GM19455 (cell line): ENCODE measurements at regions not wholly inside any gene's neighbourhood (a gene's known extent, or its start where the extent isn't known, plus 50 kb on each side); places are given as distances from the start of the nearest gene placed in this dataset.
"Not testable (repeated sequence)": the region's sequence is repeated elsewhere in the genome, so short reads cannot be mapped to it uniquely, and the experiment has no call there.

Source experiments
- ATAC-seq: cut with Tn5 transposase; IDR thresholded peaks from one replicate; pipeline ENCODE4 v1.9.1; 2021; ENCODE audit not compliant: unreplicated experiment

DNA sequence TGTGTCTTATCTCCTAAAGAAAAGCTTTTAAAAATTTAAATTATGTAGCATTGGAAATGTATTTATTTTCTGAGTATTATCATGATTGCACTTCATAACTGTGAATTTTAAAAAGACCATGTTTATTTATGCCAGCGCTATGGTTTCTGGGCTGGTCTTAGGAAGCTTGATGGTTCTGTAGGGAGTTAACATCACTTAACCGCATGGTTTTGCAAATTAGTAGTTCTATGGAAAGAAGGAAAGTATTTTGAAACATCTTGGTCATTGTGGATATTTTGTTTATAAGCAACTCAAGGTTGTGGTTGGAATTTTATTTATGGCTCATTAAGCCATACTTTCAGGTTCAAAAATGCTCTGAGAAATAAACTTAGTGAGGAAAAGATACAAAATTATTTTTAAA lies 549.4 kb downstream of the STK39 start:
- ATAC-seq = no peak

DNA sequence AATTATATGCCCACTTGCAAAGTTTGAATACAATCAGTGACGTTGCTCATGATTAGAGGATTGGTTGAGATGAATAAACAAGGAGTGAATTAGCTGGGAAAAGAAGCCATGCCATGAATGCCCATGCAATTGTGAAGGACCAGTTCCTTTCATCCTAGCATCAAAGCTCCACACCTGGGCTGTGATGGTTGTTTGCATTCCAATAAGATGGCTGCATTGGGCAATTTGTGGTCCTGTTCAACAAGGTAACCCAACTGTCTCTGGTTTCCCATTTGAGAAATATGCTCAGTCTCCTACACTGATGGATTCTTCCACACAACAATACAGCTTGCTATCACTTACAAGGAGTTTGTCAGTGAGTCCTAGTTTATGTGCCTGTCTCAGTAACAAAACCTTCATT lies 550.2 kb downstream of the STK39 start:
- no peak for ATAC-seq

DNA sequence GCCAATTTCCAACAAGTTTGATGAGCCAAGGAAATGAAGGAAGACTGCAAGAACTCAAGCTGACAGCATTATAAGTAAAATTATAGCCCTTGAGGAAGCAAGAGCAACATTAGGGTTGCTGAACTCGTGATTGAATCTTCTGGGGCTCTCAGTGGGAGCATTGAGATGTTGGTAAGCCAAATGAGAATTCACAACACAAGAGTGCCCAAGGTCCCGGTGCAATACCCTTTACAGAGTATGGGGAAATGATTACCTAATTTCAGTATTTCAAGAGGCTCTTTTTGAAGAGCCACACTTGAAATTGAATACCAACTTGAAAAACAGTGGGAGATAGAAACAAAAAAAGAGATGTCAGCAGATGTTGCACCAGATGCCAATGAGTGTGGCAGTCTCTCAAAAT lies 554.5 kb downstream of the STK39 start:
- ATAC-seq = no peak

DNA sequence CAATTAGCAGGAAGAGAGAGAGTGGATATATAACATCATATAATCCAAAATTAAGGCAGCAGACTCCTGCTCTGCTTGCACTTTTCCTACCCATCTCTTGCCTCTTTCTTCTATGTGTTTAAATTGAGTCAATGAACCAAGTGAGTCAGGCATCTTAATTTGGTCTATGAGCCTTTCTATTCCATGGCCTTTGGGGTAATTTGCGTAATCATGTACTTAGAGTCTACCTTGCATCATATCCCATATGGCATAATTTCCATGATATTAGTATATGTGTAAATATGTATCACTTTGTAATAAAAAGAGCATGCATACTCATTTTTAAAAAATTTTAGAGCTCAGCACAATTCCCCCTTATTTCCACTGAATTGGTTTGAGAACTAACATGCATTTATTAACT lies 555.2 kb downstream of the STK39 start:
- ATAC-seq = no peak

DNA sequence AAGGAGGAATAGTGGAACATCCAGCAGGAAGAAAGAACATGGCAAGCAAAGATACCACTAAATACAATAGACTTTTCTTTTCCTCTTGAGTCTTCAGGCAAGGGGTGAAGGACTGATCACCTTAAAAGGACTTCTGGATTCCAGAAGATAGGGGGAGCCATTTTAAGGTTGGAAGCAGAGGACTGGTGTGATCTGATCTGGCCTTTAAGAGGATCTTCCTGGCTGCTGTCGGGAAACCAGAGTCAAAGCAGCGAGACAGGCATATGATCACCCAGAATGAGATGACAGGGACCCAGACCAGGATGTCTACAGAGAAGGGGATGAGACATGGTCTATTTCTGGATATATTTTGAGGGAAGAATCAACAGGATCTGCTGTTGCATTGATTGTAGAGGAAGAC lies 558.0 kb downstream of the STK39 start:
- ATAC-seq = no peak

DNA sequence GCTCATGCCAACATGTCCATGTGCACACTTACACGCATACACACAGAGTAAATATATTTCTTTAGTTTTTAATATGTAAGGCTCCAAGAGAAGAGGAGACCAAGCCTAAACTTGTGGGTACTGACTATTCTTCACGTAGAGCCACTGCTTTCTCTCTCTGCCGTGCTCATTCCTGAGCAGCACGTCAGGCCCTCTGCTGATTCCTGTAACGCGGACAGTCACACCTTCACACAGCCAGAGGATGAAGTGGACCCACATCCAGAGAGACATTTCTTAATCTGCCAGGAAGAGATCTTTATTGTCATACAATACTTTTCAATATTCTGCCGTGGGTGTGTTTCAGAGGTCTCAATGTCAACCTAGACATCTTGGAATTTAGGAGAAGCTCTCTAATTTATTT lies 560.7 kb downstream of the STK39 start:
- no peak for ATAC-seq

DNA sequence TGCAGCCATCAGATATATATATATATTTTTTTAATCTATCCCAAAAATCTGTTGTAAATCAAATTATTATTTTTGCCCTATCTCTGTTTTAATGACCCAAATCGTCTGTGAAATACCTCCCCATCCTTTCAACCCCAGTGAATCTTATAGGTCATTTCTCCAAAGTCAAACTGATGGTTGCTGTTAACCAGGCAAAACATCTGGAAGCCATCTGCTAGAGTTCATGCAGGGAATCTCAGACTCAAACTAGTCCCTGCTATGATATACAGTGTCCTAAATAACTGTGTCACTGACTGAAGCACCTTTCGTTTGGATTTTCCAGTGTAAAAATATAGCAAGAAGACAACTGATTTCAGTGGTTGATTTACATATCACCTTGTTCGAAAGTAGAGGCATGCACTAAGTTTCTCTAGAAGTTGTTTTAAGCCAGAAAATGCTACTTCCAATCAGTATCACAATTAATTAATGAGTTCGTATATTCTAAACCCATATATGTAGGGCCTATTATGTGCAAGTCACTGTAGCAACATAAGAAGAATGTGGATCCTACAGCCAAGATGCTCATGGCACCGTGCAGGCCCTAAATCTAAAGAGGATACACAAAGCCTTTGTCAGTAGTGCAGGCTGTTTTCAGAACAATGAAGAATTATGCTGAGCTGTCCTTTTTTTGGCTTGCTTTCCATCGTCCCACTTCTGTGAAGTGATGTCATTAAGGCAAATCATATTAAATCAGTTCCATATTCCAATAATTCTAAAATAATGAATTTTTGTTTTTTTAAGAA lies 566.0 kb downstream of the STK39 start:
- ATAC-seq = no peak

DNA sequence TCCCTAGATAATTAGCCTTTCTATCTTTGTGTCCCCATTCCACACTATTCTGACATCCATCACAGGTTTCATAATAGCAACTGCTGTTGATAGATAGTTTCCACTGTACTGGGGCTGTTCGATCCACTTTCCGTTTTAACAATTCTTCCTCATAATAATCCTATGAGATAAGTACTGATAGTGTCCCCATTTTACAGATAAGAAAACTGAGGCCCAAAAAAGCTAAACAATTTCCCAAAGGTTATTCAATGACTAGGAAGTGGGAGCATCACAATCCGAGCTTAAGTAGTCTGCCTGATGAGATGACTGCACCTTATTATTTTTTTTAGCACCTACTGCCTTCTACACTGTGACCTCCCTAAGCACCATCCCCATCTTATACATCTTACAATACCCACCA lies 569.2 kb downstream of the STK39 start:
- ATAC-seq = no peak

DNA sequence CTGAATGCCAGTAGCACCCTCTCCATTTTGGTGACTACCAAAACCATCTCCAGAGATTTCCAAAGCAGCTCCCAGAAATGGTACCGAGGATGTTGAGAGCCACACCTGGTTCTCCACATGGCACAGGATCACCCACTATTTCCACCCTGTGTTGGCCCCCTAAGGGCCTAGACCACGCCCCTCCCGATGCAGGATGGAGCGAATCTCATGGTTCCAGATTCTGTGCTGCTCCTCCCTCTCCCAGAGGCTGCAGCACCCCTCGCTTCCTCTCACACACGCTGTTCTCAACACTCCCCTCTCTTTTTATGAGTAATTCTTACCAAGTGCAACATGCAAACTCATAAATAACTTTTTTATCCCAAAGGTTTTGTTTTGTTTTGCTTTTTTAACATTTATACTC lies 571.5 kb downstream of the STK39 start:
- no peak for ATAC-seq

DNA sequence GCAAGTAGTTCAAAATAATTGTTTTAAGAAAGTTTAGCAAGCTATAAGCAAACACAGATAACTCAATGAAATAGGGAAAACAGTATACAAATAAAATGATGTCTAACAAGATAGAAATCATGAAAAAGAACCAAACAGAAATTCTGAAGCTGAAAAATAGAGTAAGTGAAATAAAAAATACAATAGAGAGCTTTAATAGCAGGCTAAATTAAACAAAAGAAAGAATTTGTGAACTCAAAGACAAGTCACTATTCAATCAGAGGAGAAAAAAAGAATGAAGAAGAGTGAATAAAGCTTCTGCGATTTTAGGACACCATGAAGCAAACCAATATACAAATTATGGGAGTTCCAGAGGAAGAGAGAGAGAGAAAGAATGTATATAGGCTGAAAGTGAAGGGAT lies 576.8 kb downstream of the STK39 start:
- no peak for ATAC-seq

DNA sequence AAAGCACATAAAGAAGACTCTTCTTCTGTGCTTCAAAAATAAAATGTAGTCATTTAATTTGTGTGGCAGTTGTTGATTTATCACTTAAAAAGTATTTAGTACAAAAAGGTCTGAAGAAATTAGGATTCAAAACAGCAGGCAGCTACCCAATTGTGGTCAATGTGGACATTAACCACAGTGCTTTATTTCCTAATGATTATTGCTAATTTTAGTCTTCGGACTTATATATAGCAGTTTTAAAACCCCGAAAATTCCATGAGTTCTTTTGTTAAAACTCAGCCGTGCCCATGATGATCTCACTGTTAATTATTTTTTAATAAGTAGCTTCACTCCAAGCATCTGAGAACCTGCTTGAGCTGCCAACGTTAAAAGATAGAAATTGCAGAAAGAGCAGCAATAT lies 594.3 kb downstream of the STK39 start:
- ATAC-seq = no peak

DNA sequence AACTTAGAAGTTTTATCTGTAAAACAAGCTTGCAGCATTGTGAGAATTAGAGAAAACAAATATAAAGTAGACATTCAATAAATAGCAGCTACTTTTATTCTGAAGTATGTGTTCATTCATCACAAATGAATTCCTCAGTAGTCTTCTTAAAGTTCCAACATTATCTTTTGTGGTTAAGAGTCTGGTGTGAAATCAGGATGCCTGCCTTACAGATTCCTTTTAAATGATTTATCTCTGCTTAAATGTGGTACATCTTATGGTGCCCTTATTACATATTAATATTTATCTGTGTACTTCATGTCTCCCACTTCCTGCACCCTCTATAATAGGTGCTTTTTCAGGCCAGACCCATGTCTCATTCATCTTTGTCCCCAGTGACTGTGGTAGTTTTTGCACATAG lies 595.0 kb downstream of the STK39 start:
- no peak for ATAC-seq

DNA sequence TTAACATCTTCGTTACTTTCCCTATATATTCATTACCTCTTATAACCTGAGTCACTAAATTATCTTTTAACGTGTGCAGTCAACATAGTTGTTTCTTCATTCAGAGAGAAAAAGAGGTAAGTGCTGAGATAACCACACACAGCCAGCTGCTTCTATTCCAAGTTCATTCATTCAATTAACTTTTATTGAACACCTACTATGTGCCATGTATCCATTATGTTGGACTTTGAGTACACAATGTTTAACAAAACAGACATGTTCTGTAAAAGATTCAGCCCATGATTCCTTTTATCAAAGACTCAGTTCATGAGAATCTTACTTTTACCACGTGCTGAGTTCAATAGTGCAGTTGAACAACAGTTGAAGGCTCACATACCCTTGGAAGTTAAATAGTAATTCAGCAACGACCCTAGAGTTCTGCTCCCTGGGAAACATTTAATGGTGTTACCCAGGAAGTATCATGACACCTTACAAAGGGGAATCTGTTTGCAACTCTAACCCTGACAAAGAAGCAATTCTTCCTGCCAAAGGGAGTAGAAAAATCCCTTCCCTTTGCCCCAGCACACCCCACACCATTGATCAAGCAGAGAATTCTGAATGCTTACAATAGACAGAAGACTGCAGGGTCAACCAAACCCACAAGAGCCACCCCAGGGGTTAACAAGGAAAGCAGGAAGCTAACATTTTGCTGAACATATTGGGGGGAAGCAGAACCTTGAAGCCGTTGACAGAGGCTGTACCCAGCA lies 595.8 kb downstream of the STK39 start:
- ATAC-seq = no peak

DNA sequence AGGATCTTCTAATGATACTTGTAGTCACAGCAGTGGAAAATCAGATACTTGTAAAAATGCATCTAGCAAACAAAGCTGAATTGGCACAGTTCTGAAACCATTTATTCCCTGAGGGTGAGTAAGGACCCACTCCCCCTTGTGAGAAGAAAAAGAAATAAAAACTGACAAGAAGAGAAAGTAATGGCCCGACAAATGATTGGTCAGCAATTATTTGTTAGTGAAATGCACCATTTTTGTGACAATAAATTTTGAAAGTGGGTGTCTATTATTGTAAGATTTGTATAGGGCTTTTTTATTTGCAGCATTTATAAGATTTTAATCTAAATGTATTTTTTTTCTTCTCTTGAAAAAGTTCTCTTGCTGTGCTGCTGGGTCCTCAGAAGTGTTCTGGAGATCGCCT lies 600.8 kb downstream of the STK39 start:
- no peak for ATAC-seq

DNA sequence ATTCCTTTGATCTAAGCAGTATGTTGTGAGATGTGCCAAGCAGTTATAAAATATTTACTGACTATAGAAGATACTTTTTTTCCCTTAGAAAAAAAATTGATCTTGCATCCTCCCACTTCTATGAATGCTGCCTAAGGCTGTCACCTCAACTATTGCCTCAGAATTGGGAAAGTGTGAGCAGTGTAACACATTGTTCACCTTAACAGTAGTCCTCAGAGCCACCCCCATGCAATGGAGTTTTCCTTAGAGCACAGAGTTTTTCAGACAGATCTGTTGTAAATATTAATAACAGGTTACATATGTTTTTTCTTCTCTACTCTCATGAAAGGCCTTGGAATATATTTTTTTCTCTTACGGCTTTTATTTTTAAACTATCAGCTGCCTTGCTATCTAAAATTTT lies 607.3 kb downstream of the STK39 start:
- no peak for ATAC-seq

DNA sequence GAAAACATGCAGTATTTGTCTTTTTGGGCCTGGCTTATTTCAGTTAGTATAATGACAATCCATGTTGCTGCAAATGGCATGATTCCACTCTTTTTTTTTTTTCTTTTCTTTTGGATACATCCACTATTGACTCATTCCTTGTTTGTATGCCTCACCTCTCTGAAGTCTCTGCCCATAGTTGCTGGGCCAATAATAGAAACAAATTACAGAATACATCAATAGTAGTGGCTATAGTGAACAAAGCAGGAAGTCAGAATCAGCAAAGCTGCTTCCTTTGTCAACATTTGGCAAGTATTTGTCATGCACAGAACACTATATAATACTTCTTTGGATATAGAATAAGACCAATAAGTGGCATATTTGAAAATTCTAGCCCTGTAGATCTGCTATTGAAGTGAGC lies 609.7 kb downstream of the STK39 start:
- no peak for ATAC-seq

DNA sequence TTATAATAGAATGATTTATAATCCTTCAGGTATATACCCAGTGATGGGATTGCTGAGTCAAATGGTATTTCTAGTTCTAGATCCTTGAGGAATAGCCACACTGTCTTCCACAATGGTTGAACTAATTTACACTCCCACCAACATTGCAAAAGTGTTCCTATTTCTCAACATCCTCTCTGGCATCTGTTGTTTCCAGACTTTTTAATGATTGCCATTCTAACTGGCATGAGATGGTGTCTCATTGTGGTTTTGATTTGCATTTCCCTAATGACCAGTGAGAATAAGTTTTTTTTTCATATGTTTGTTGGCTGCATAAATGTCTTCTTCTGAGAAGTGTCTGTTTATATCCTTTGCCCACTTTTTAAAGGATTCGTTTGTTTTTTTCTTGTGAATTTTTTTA lies 615.1 kb downstream of the STK39 start:
- ATAC-seq = not testable (repeated sequence)

DNA sequence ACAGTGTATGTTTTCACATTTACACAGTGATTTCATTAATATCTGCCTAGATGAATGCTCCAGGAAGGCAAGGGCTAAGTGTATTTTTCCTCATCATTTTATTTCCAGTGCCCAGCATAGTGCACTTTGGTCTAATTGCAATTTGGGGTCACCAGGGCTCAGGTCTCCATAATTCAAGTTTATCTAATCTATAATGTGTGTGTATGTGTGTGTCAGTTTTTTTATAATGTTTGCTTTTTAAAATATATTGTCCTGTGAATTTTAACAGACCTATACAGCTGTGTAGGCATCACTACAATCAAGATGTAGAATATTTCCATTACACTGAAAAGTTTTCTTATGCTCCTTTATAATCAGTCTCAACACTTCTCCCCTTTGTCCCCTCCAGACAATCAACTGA lies 620.4 kb downstream of the STK39 start:
- no peak for ATAC-seq

DNA sequence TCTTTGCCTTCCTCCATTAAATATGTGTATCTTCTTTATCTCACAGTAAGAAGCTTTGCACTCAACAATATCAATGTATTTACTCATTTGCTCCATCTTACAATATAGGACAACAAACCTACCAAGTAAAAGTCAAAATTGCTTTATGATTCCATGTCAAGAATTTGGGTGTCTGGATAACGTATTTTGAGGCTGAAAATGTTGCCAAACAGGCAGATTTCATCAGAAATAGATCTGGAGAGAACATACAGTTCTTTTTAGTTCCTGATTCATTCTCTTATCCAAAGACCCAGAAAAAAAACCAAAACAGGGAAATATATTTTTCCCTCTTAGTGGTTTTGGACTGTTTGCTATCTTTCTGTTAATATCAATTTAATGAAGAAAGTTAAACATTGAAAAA lies 621.1 kb downstream of the STK39 start:
- ATAC-seq = no peak

DNA sequence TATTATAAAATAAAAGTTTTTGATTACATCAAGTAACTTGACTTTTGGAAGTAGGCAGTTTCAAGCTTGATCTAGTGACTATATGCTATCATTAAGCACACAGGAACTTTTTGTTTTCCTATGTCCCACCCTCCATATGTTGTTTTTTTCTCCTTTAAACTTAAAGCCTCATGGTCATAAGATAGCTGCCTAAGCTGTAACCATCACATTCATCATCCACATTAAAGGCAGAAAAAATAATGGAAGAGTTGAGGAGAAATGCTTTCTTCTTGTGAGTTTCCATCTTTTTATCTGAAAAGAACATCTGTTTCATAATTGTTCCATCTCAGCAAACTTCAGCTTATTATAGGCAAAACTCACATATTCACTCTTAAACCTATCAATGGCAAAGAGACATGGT lies 630.4 kb downstream of the STK39 start:
- no peak for ATAC-seq

DNA sequence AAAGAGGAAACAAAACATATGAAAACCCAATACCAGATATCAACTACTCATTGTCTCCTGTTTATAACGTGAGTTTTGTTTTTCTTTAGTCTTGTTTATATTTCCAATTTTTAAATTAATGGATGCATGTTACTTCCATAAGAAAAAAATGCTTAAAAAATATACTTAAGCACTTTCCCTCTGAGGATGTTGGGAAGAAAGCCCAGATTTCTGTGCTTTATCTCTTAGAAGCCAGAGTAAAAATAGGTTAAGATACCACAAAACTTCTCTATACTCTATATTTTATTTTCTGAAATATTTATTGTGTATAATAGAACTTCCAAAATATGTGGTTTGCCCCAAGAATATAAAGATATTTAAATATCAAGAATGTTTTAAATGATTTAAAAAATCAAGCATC lies 633.9 kb downstream of the STK39 start:
- no peak for ATAC-seq

DNA sequence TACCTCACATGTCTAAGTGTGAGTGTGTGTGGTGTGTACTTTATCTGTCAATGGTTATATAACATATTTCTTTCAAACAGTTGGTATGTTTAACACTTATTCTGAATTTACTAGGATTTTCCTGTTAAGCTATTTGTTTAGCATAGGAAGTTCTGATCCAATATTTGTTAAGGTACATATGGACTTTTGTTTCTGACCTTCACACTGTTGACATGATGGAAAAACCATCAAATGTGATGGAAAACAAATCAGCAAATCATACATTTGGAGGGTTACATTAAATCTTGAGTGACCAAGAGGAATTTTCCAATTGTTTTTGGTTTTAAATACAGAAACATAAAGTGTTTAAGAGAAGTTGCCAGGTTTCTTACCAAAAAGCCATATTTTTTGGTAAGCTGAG lies 638.9 kb downstream of the STK39 start:
- no peak for ATAC-seq

DNA sequence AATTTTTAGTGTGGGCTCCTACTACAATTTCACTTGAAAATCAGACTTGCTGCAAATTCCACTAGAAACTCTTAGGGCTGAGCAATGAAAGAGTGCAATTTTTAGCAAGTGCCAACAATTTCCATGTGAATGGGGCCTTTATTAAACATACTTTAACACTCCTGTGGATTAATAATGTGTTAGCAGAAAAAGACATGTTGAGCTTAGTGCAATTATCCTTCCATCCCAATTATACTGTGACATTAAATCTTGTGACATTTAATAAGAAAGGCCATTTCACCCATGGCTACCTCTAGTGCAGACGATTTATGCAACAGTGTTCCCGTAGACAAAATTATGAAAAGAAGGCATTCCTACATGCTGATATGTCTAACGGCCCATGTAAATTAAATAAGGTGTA lies 639.7 kb downstream of the STK39 start:
- ATAC-seq = no peak
